ENCODE measurements at regions not wholly inside any gene's neighbourhood (a gene's known extent, or its start where the extent isn't known, plus 50 kb on each side); places are given as distances from the start of the nearest gene placed in this dataset.
A peak's percentile ranks its signal among the peaks of the same experiment; 100 is the strongest.

GRCh38 chr14:98348505-98348904 lies 923.5 kb downstream of the BCL11B start:
- no peak overlapping the region for H3K4me3 Mint-ChIP-seq
- no peak overlapping the region for H3K27ac Mint-ChIP-seq
- no peaks in the 10 kb centered on the region for H3K27me3 Mint-ChIP-seq (ENCODE audit: insufficient read depth)
- no peak for DNase-seq (ENCODE audit: low spot score)
- H3K9me3 Mint-ChIP-seq: peaks cover 3% of the 10 kb centered on the region
- H3K4me1 Mint-ChIP-seq (ENCODE audit: low read depth): no peaks in the 10 kb centered on the region
- H3K36me3 Mint-ChIP-seq (ENCODE audit: low read depth): no peaks in the 10 kb centered on the region
- intact Hi-C loops (cut with micrococcal nuclease): no loop called here

DNA sequence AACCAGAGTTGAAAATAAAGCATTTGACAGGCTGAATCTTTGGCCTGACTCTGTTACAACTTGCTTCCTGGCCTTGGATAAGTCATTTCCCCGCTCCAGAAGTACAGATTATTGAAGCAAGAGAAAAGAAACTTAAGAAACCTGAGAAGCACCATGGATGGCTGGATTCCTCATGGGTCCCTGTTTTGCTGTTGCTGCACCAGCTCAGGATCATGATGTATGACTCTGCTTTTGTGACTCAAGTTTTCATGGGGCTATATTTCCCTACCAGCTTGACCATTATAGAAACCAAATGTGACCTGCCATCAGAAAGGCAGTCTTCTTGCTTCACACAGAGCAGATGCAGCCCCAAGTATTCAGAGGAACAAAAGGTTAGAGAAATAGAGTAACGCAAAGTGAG lies 921.8 kb downstream of the BCL11B start:
- intact Hi-C loops (cut with micrococcal nuclease): no loop called here
- H3K27ac Mint-ChIP-seq: no peak overlapping the region
- peaks cover 3% of the 10 kb centered on the region for H3K9me3 Mint-ChIP-seq
- no peaks in the 10 kb centered on the region for H3K4me1 Mint-ChIP-seq (ENCODE audit: low read depth)
- no peaks in the 10 kb centered on the region for H3K36me3 Mint-ChIP-seq (ENCODE audit: low read depth)
- DNase-seq (ENCODE audit: low spot score): no peak
- H3K27me3 Mint-ChIP-seq (ENCODE audit: insufficient read depth): no peaks in the 10 kb centered on the region
- no peak overlapping the region for H3K4me3 Mint-ChIP-seq

DNA sequence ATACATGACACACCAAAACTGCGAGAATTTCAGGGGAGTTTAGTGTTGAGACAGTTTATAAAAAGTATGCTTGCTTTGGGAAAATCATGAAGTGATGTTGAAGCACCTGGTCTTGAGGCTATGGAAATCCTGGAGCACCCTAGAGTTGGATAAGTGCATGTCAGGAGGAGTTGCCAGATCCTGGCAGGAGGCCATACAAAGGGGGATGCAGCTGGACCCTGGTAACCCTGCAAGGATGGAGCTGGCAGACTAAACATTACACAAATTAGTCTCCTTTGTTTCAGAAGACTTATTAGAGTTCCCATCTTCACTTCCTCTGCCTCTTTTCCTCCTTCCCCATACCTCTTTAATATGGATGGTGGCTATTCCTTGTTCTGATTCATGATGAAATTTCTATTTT lies 907.0 kb downstream of the BCL11B start:
- peaks cover 7% of the 10 kb centered on the region for H3K27me3 Mint-ChIP-seq (ENCODE audit: insufficient read depth)
- H3K4me1 Mint-ChIP-seq (ENCODE audit: low read depth): peaks cover 6% of the 10 kb centered on the region
- H3K4me3 Mint-ChIP-seq: no peak overlapping the region
- peaks cover 4% of the 10 kb centered on the region for H3K36me3 Mint-ChIP-seq (ENCODE audit: low read depth)
- intact Hi-C loops (cut with micrococcal nuclease): no loop called here
- H3K27ac Mint-ChIP-seq: no peak overlapping the region
- peaks cover 11% of the 10 kb centered on the region for H3K9me3 Mint-ChIP-seq
- no peak for DNase-seq (ENCODE audit: low spot score)

DNA sequence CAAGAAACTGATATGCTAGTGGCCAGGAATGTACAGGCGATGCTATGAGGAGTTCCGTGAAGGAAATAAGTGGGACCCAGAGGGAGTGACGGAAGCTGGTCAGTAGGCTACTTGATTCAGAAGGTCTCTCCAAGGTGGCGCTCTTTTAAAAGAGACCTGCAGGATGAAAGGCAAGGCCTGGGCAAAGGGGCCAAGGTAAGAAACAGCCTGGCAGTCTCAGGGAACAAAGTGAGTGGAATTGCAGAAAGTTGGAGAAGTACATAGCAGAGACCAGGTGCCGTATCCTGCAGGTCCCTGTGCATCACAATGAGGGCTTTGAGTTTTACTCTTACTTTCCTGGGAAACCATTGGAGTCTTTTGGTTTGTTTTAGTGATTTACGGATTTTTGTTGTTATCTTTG lies 905.6 kb downstream of the BCL11B start:
- peaks cover 4% of the 10 kb centered on the region for H3K36me3 Mint-ChIP-seq (ENCODE audit: low read depth)
- DNase-seq (ENCODE audit: low spot score): no peak
- peaks cover 6% of the 10 kb centered on the region for H3K4me1 Mint-ChIP-seq (ENCODE audit: low read depth)
- no peak overlapping the region for H3K4me3 Mint-ChIP-seq
- intact Hi-C loops (cut with micrococcal nuclease): no loop called here
- peaks cover 7% of the 10 kb centered on the region for H3K27me3 Mint-ChIP-seq (ENCODE audit: insufficient read depth)
- no peak overlapping the region for H3K27ac Mint-ChIP-seq
- H3K9me3 Mint-ChIP-seq: peaks cover 9% of the 10 kb centered on the region

DNA sequence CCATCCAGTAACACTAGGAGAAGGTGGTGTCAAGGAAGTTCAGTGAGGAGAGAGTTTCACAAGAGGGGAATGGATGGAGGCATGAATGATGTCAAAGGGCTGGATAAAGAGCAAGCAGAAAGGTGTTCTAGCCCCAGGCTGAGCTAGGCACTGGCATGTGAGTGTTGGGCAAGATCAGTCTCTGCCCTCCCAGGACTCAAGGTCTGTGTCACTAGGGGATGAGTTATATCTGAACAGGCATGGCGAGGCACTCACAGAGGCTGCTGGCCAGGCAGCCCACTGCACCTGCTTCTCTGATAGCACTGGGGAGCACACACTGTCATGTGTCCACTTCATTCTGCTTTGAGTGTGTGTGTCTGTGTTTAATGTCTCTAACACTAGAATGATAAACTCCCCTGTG lies 903.8 kb downstream of the BCL11B start:
- Mint-ChIP-seq H3K9me3 (peaks cover 9% of the 10 kb centered on the region), H3K4me1 (ENCODE audit: low read depth) (peaks cover 6% of the 10 kb centered on the region), H3K27ac (peak overlapping the region; percentile 42), H3K36me3 (ENCODE audit: low read depth) (peaks cover 4% of the 10 kb centered on the region), H3K27me3 (ENCODE audit: insufficient read depth) (peaks cover 8% of the 10 kb centered on the region), H3K4me3 (no peak overlapping the region)
- intact Hi-C loops (cut with micrococcal nuclease): no loop called here
- DNase-seq (ENCODE audit: low spot score): no peak

DNA sequence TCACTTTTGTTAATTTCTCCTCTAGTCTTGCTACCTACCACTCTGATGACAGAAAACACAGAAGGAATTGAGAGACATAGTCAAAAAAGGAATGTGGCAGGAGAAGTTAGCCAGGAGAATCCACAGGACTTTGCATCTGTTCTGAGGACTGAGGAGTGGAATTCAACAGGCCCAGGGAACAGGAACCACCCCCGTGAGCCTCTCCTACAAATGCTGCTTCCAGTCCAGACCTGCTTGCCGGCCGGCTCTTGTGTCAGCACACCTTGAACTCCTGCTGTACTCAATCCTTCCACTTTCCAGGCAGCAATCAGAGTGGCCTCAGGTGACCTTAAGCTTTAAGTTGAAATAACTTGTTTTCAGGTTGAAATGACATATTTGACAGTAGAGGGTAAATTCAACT lies 903.1 kb downstream of the BCL11B start:
- Mint-ChIP-seq H3K27me3 (ENCODE audit: insufficient read depth) (peaks cover 8% of the 10 kb centered on the region), H3K27ac (no peak overlapping the region), H3K4me3 (no peak overlapping the region), H3K36me3 (ENCODE audit: low read depth) (peaks cover 4% of the 10 kb centered on the region), H3K4me1 (ENCODE audit: low read depth) (peaks cover 6% of the 10 kb centered on the region), H3K9me3 (peaks cover 9% of the 10 kb centered on the region)
- intact Hi-C loops (cut with micrococcal nuclease): no loop called here
- DNase-seq (ENCODE audit: low spot score): no peak

DNA sequence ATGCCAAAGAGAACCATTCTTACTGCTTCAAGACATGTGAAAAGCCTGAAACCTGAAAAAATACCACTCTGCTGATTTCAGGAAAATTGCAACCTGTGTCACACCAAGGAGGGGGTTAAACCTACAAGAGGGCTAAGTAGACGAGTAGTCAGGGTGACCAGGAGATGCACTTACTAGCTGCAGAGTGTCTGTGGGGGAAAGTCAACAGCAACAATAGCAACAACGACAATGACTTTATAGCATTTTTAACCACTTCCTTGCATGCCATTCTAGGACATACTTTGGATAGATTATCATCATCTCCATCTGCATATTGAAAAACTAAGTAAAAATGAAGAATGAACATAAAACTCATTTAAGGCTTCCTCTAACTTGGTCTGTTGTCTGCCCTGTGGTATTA lies 902.7 kb downstream of the BCL11B start:
- Mint-ChIP-seq H3K4me3 (no peak overlapping the region), H3K4me1 (ENCODE audit: low read depth) (peaks cover 6% of the 10 kb centered on the region)

DNA sequence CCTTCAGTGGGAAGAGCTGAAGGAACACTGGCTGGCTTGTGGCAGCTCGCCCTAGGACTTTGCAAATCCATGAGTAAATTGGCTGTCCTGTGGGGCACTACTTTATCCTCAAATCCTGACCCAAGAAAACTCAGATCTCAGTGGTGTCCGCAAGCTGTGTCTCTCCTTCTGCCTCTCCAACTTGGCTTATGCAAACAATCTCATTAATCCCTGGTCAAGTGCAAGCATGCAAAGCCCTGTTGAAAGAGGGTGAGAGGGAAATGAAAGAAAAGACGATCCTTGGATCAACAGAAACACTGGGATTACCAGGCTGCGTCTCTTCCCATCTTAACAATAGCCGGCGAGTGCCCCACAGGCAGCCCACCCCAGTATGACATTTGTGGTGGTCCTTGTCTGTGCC lies 901.6 kb downstream of the BCL11B start:
- Mint-ChIP-seq H3K27ac (no peak overlapping the region), H3K36me3 (ENCODE audit: low read depth) (peaks cover 4% of the 10 kb centered on the region), H3K4me1 (ENCODE audit: low read depth) (peaks cover 6% of the 10 kb centered on the region), H3K9me3 (peaks cover 9% of the 10 kb centered on the region), H3K27me3 (ENCODE audit: insufficient read depth) (peaks cover 8% of the 10 kb centered on the region), H3K4me3 (no peak overlapping the region)
- intact Hi-C loops (cut with micrococcal nuclease): no loop called here
- no peak for DNase-seq (ENCODE audit: low spot score)

More for the DNA sequence above, 902.7 kb downstream of the BCL11B start:
- Mint-ChIP-seq H3K27ac (no peak overlapping the region), H3K27me3 (ENCODE audit: insufficient read depth) (peaks cover 8% of the 10 kb centered on the region), H3K36me3 (ENCODE audit: low read depth) (peaks cover 4% of the 10 kb centered on the region), H3K9me3 (peaks cover 9% of the 10 kb centered on the region)
- no peak for DNase-seq (ENCODE audit: low spot score)
- intact Hi-C loops (cut with micrococcal nuclease): no loop called here

DNA sequence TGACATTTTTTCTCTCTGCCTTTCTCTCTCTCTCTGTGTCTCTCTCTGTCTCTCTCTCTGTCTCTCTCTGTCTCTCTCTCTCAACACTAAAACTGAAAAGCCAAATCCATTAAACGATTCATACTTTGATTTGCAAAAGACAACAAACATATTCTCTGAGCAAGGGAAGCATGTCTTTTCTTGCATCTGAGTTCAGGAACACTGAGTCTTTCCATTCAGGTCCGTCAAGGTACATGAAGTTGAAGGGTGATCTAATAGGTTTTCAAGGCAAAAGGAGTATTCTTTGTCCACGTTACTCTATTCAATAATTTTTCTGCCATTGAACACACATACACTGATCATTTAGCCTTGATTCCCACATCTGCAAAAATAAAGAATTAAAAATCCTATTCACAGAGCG lies 900.9 kb downstream of the BCL11B start:
- H3K4me3 Mint-ChIP-seq: no peak overlapping the region
- no peak overlapping the region for H3K27ac Mint-ChIP-seq
- peaks cover 9% of the 10 kb centered on the region for H3K9me3 Mint-ChIP-seq
- intact Hi-C loops (cut with micrococcal nuclease): no loop called here
- H3K4me1 Mint-ChIP-seq (ENCODE audit: low read depth): peaks cover 6% of the 10 kb centered on the region
- peaks cover 4% of the 10 kb centered on the region for H3K36me3 Mint-ChIP-seq (ENCODE audit: low read depth)
- no peak for DNase-seq (ENCODE audit: low spot score)
- peaks cover 8% of the 10 kb centered on the region for H3K27me3 Mint-ChIP-seq (ENCODE audit: insufficient read depth)

DNA sequence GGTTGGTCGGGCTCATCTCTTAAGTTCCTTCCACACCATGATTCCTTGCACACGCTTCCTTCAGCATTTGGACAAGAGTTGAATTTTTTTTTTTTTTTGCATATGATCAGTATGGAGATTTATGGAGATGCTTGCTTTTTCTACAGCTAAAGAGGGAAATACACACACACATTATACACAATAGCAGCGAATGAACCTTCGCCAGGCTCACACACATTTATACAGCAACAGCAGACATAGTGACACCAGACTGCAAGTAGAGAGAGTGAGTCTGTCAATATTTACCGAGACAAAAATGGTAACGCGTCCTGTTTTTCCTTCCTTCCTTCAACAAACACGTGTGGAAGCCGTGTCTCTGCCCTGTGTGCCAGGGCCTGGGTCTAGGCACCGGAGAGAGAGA lies 897.9 kb downstream of the BCL11B start:
- intact Hi-C loops (cut with micrococcal nuclease): no loop called here
- Mint-ChIP-seq H3K27me3 (ENCODE audit: insufficient read depth) (peaks cover 8% of the 10 kb centered on the region), H3K36me3 (ENCODE audit: low read depth) (peaks cover 2% of the 10 kb centered on the region), H3K9me3 (peaks cover 17% of the 10 kb centered on the region), H3K27ac (no peak overlapping the region), H3K4me3 (no peak overlapping the region), H3K4me1 (ENCODE audit: low read depth) (peaks cover 2% of the 10 kb centered on the region)
- no peak for DNase-seq (ENCODE audit: low spot score)

DNA sequence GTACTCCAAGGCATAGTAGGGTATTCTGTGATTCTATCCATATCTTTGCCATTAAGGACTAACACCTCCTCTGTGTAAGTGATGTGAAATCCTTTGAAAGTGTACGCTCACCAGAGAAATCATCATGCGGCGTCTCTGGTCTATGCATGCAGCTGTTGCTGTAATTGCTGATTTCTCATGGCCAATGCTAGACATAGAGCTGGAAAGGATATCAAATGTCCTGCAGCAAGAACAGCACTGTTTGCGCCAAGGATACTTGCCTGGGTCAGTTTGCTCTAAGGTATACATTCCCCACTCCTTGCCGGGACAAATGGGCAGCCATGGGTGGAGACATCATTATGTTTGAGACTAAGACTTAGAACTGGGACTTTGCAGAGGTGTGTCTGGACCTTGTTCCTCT lies 896.4 kb downstream of the BCL11B start:
- Mint-ChIP-seq H3K27ac (no peak overlapping the region), H3K9me3 (peaks cover 11% of the 10 kb centered on the region), H3K36me3 (ENCODE audit: low read depth) (peaks cover 2% of the 10 kb centered on the region), H3K27me3 (ENCODE audit: insufficient read depth) (peaks cover 3% of the 10 kb centered on the region), H3K4me1 (ENCODE audit: low read depth) (no peaks in the 10 kb centered on the region), H3K4me3 (no peak overlapping the region)
- intact Hi-C loops (cut with micrococcal nuclease): no loop called here
- DNase-seq (ENCODE audit: low spot score): no peak

- no peak for DNase-seq (ENCODE audit: low spot score)
- H3K4me1 Mint-ChIP-seq (ENCODE audit: low read depth): no peaks in the 10 kb centered on the region
- no peak overlapping the region for H3K4me3 Mint-ChIP-seq
- intact Hi-C loops (cut with micrococcal nuclease): no loop called here
- H3K9me3 Mint-ChIP-seq: peaks cover 19% of the 10 kb centered on the region
- no peaks in the 10 kb centered on the region for H3K36me3 Mint-ChIP-seq (ENCODE audit: low read depth)
- peaks cover 2% of the 10 kb centered on the region for H3K27me3 Mint-ChIP-seq (ENCODE audit: insufficient read depth)
- H3K27ac Mint-ChIP-seq: no peak overlapping the region
Observed at GRCh38 chr14:98379830-98380229, 892.2 kb downstream of the BCL11B start.

DNA sequence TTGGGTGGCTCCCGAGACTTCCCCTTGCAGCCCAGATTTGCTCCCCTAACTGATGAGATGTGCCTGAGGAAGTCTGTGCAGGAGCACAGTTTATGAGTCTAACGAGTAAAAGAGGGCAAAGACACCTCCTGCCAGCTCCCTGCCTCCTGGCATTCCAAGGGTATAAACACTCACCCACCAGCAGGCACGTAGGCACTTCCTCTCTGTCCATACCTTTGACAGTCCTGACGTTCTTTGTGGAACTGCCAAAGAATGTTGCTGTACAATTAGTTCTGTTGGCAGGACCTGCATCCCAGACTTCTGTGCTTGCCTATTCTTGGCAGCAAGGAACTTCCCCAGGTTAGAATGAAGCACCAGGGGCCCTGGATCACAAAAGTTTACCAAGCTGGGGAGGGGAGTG lies 889.3 kb downstream of the BCL11B start:
- peaks cover 2% of the 10 kb centered on the region for H3K27me3 Mint-ChIP-seq (ENCODE audit: insufficient read depth)
- DNase-seq (ENCODE audit: low spot score): no peak
- no peaks in the 10 kb centered on the region for H3K4me1 Mint-ChIP-seq (ENCODE audit: low read depth)
- intact Hi-C loops (cut with micrococcal nuclease): no loop called here
- no peak overlapping the region for H3K4me3 Mint-ChIP-seq
- H3K27ac Mint-ChIP-seq: no peak overlapping the region
- H3K36me3 Mint-ChIP-seq (ENCODE audit: low read depth): no peaks in the 10 kb centered on the region
- H3K9me3 Mint-ChIP-seq: peaks cover 14% of the 10 kb centered on the region

DNA sequence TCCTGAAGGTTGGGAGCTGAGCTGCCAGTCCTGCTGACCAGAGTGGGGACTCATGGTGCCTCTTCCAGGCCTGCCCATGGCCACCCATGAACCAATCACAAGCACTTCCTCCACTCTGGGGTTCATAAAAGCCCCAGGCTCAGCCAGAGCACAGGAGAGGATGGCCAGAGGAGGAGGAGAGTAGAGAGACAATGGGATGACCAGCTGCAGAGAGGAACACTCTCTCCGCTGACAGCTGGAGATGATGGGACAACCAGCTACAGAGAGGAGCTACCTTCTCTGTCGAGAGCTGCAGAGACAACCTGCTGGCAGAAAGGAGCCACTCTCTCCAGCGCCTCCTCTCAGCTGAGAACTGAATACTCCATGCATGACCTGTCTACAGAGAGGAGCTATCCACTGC lies 886.1 kb downstream of the BCL11B start:
- Mint-ChIP-seq H3K36me3 (ENCODE audit: low read depth) (no peaks in the 10 kb centered on the region), H3K9me3 (peaks cover 11% of the 10 kb centered on the region), H3K4me1 (ENCODE audit: low read depth) (no peaks in the 10 kb centered on the region), H3K27me3 (ENCODE audit: insufficient read depth) (peaks cover 1% of the 10 kb centered on the region), H3K27ac (no peak overlapping the region), H3K4me3 (no peak overlapping the region)
- no peak for DNase-seq (ENCODE audit: low spot score)
- intact Hi-C loops (cut with micrococcal nuclease): no loop called here
